Stimulated activated CD4-positive, alpha-beta T cell treated with anti-CD3 and anti-CD28 coated beads, Interleukin-1b, Interleukin-23, amount 100 ng/mL, for 4 hours (primary cell): ENCODE measurements at regions not wholly inside any gene's neighbourhood (a gene's known extent, or its start where the extent isn't known, plus 50 kb on each side); places are given as distances from the start of the nearest gene placed in this dataset.
"Not testable (repeated sequence)": the region's sequence is repeated elsewhere in the genome, so short reads cannot be mapped to it uniquely, and the experiment has no call there.

Experiments
- DNase-seq, 2 donors: peaks; one replicate each; pipeline ENCODE4 v3.0.0-alpha.2; 2020; ENCODE audit warnings: low read depth in 2 of 2

GRCh38 chr4:28277931-28278330 is 1417.3 kb downstream of the STIM2 start:
- DNase-seq = no peak

DNA sequence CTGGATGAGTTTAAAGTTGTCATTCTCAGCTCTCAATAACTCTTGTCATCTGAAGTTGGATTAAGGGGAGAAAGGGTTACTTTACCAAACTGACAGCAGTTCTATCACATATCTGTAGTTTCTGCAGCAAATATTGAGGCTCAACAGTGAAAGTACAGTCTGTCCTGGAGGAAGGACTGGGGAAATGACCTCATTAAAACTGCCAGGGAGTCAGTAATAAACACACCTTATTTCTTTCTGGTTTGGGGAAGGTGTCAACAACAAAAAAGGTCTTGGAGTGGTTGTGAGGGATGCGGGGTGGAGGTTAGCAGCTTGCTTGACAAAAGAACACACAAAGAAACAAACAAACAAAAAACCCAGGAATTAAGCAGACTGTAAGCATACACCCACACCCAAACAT is 1418.0 kb downstream of the STIM2 start:
- no peak for DNase-seq

DNA sequence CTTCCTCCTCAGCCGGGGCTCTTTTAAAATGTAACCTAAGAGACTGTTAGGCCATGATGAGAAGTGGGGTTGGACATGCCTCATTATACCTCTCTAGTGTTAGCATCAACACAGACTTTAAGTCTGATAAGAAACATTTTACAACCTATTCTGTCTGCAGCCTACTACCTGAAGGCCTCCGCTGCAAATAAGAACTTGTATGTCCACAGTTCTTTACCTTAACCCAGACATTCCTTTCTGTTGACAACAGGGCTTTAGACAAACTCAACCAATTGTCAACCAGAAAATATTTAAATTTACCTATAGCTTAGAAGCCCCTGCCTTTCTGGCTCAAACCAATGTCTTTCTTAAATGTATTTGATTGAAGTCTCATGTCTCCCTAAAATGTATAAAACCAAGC is 1418.6 kb downstream of the STIM2 start:
- DNase-seq = no peak

DNA sequence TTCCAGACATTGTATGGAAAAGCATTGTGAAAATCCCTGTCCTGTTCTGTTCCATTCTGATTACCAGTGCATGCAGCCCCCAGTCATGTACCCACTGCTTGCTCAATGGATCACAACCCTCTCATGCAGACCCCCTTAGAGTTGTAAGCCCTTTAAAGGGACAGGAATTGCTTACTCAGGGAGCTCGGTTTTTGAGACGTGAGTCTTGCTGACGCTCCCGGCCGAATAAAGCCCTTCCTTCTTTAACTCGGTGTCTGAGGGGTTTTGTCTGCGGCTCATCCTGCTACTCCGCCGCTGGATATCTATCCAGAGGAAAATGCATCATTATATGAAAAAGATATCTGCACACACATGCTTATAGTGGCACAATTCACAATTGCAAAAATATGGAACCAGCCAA is 1425.6 kb downstream of the STIM2 start:
- not testable (repeated sequence) for DNase-seq

- DNase-seq = no peak
Measured at GRCh38 chr4:28287831-28288233, 1427.2 kb downstream of the STIM2 start.

DNA sequence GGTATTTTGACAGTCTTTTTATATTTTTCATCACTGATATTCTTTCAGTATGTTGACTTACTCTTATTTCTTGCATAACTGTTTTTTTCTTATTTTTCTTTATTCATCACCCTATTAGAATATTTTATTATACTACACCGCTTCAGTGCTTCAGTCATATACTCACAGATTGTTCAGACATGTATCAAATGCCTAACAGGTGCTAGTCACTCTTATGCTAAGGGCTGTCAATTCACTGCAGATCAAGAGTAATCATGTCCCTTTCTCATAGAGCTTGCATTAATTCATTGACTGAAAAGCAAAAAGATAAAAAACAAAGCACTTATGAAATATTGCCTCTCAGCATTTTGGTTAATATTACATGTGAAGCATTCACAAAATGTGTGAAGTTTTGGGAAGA is 1435.6 kb downstream of the STIM2 start:
- no peak for DNase-seq

GRCh38 chr4:28310926-28311325 is 1450.3 kb downstream of the STIM2 start:
- DNase-seq = no peak

DNA sequence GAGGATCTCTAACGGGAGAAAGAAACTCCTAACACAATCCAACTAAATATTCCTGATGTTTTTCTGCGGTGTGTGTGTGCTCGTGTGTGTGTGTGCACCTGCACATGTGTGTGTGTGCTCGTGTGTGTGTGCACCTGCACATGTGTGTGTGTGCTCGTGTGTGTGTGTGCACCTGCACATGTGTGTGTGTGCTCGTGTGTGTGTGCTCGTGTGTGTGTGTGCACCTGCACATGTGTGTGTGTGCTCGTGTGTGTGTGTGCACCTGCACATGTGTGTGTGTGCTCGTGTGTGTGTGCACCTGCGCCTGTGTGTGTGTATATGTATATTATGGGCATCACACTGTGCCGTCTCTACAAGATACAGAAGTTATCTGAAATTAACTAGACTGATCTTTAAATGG is 1451.9 kb downstream of the STIM2 start:
- DNase-seq = not testable (repeated sequence)

- no peak for DNase-seq
Measured at GRCh38 chr4:28313729-28314713, 1453.4 kb downstream of the STIM2 start.

- no peak for DNase-seq
Measured at GRCh38 chr4:28317221-28317620, 1456.6 kb downstream of the STIM2 start.

DNA sequence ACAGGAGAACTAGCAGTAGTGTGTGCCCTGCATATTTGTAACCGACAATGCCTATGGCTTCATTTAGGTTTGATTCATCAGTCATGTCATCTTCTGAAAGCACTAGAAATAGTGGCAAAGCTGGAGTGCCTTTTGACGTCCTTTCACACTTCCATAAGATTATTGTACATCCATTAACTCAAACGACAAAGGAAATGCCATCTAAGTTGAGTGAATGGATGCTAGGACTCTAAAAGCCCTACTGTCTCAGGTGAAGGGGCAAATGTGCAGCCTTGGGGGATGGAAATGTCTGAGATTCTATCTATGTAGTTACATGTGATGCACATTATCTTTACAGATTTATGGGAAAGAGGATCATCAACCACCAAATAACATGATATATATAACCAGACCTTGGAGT is 1473.6 kb downstream of the STIM2 start:
- DNase-seq = no peak

GRCh38 chr4:28341784-28342183 is 1481.1 kb downstream of the STIM2 start:
- DNase-seq = no peak

DNA sequence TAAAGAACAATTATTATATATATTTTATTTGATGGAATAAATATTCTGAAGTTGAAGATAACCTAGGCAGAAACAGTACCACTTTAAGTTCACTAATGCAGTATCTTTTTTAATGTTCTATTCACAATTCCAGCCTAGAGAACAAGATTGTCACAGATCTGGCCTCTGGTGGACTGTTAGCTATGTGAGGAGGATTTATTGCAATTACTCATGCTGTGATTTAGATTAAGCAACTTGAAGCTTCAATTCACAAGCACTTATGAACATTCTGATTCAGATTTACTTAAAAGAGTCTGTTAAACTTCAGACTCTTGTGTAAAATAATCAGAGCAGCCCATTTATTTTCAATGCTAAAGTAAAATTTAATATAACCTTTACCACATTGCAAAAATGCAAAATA is 1489.8 kb downstream of the STIM2 start:
- no peak for DNase-seq

DNA sequence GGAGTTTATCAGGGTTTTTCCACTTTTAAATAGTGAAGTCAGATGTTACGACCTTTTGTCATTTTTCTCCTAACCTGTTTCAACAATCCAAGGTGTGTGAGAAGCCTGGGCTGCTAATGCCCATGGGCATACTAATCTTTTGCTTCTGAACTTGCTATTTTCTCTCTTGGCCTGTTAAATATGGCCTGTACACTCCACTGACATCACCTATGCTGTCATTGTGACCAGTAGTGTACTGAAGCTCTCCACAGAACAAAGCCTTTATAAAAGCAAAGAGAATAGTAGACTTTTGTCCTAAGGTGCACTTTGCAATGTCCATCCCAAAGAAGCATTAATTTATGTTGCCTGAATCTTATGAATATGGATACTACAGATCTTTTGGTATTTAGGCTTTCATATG is 1490.5 kb downstream of the STIM2 start:
- no peak for DNase-seq

DNA sequence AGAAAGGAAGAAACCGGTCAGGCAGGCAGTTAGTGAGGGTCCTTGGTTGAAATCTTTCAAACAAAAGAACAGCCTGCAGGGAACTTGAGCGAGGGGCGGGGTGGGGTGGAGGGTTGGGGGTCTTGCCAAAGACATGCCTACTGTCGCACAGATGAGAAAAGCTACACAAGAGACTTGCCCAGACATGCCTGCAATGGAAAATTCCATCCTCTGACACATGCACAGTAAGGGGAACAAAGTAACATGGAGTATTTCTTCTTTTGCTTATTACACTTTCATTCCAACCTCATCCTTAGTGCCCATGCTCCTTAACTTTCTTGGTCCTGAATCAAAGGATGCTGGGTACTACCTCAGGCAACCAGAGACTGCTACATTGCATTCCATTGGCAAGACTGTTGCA is 1491.2 kb downstream of the STIM2 start:
- DNase-seq = no peak

- no peak for DNase-seq
Measured at GRCh38 chr4:28354880-28355656, 1494.4 kb downstream of the STIM2 start.

DNA sequence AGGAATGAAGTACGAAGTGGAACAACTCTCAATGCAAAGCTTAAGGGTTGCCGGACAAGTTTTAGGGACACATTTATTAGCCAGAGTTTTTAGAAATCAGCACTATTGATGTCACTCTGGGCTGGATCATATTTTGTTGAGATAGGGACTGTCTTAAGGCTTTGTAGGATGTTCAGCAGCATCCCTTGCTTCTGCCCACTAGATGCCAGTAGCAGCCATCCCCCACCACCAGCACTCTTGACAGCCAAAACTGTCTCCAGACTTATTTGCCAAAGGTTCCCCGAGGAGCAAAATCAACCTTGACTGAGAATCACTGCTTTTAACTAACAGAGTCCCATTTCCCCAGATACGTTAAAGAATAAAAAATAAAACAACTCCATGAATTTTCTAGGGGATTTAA is 1497.3 kb downstream of the STIM2 start:
- DNase-seq = no peak

- no peak for DNase-seq
Measured at GRCh38 chr4:28358606-28359005, 1498.0 kb downstream of the STIM2 start.

DNA sequence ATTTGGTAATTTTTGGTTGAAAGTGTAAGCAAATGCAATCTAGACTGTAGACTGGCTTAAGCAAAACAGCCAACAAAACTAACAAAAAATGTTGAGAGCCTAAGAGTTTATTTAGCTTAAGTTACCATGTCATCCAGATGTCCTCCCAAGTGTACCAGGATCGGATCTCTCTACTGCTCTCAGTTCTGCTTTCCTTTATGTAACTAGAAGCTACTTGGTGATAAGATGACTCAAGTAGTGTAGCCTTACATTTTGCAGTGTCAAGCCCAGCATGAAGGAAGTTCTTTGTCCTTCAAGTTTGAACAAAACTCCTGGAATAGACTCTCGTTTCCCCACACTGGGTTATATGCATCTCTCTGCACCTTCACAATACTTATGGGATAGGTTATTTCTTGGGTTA is 1500.0 kb downstream of the STIM2 start:
- DNase-seq = no peak

- no peak for DNase-seq
Measured at GRCh38 chr4:28362169-28362568, 1501.5 kb downstream of the STIM2 start.

GRCh38 chr4:28369499-28369898 is 1508.9 kb downstream of the STIM2 start:
- DNase-seq = no peak

DNA sequence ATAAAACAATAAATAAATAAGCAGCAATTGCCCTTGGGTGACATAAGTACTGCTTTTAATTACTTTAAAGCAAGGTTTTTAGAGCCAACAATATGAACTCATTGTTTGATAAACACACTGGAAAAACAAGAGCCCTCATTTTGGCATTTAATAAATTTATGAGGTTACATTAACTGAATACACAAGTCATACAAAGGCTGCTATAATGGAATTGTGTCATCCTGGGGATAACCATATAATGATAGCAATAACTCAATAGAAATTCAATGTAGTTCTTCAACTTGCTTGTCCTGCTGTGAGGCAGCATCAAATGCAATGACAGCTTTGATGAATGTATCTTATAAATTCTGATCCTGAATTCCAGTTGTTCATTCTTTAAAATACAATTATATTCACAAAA is 1512.5 kb downstream of the STIM2 start:
- no peak for DNase-seq

DNA sequence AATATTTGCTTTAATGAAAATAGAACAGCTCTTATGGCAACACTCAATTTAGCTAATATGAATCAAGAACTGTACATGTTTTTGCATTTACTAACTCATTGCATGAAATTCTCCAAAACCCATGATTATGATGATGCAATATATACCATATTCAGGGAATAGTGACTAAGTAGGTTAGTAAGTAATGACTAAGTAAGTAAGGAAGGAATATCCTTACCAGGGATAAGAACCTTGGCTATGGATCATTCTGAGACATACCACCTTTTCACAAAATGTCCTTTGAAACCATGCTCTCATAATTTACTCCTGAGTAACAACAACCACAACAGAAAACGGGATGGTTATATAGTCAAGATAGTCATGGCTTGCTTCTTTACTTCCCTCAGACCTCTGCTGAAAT is 1513.0 kb downstream of the STIM2 start:
- DNase-seq = no peak
